ENCODE measurements at regions not wholly inside any gene's neighbourhood (a gene's known extent, or its start where the extent isn't known, plus 50 kb on each side); places are given as distances from the start of the nearest gene placed in this dataset.
A peak's percentile ranks its signal among the peaks of the same experiment; 100 is the strongest.

- no peak for DNase-seq
These were observed 55.5 kb upstream of the CCDC167 start for GRCh38 chr6:37555040-37555781.

DNA sequence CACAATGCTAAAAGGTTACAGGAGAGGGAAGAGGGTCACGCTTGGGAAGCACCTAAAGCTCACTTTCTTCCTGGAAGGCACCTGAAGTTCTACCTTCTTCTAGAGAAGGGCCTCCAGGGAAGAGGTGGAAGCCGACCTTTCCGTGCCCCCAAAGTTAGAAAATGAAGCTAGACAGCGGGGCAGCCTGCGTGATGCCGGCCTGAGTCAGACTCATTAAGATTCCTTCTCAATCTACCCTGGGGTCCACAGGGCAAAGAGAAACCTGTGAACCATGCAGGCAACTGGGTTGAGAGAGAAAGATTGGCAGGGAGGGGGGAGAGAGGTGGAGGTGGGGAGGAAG lies 54.8 kb upstream of the CCDC167 start:
- DNase-seq, result no peak

DNA sequence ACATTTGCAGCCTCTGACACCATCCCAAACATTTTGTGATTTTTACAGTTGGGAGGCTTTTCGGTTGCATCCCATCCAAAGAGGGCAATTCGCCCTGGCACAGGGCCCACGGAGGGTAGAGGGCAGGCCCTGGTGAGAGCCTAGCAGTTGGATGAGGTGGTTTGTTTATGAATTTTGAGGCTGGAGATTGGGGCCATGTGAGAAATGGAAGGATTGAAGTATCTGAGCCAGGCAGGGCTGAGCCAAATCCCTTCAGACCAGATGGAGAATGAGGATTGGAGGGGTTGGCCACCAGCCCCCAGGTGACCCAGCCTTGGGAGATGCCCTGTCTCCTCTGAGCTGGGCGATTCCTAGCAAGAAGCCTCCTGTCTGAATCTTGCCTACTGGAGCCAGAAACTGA lies 52.6 kb upstream of the CCDC167 start:
- peak in 1 of 2 experiments; percentile 67 for DNase-seq

DNA sequence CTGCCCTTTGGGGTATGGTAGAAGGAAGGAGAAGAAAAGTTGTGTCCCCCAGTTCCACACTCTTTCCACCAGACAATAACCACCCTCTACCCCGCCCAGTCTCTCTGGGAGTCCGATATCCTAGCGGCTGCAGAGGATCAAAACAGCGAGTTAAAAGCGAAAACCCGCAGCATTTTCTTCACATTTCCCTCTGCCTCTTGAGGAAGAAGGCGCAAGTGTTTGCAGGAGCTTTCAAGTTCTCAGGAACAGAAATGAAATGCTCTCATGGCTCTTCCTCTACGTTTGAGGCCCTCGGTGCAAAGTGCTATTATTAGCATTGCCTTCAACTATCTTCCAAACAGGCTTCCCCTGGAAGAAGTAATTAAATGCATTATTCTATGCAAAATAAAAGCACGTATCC lies 52.2 kb upstream of the CCDC167 start:
- no peak for DNase-seq

- no peak for DNase-seq
These were observed 51.8 kb upstream of the CCDC167 start for GRCh38 chr6:37551446-37551845.

GRCh38 chr6:37551002-37551401 lies 51.3 kb upstream of the CCDC167 start:
- no peak for DNase-seq

- DNase-seq, result peak in 1 of 2 experiments; percentile 27
These were observed 50.6 kb upstream of the CCDC167 start for GRCh38 chr6:37550191-37550831.

DNA sequence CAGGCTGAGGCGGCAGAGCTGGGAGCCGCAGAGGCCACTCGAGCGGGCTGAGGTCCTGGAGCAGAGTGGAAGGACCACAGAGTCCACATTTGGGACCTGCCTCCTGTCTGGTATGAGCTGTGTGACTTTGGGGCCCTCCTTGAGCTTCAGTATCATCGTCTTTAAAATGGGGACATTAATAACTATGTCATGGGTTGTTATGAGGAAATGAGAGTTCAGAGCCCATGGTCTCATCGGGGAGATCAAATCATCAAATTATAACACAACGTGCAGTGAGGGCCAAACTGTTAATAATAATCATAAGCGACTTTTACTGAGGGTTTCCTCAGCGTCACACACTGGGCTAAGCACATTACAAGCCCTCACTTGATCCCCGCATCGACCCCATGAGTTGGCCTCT lies 49.9 kb upstream of the CCDC167 start:
- DNase-seq, result no peak
